CD4-positive, alpha-beta T cell treated with Interleukin-10 for 1 hour (primary cell): ENCODE measurements at regions not wholly inside any gene's neighbourhood (a gene's known extent, or its start where the extent isn't known, plus 50 kb on each side); places are given as distances from the start of the nearest gene placed in this dataset.

Experiments
- DNase-seq: peaks from one replicate; pipeline ENCODE4 v3.0.0-alpha.2; 2020

GRCh38 chr6:40937491-40937890 is 101.5 kb downstream of the UNC5CL start:
- DNase-seq = no peak

GRCh38 chr6:40936818-40937251 is 102.2 kb downstream of the UNC5CL start:
- DNase-seq = no peak

GRCh38 chr6:40933864-40934263 is 105.2 kb downstream of the UNC5CL start:
- DNase-seq = no peak

- no peak for DNase-seq
These were observed 106.1 kb downstream of the UNC5CL start for GRCh38 chr6:40932953-40933352.

- no peak for DNase-seq
These were observed 106.7 kb downstream of the UNC5CL start for GRCh38 chr6:40932366-40932765.

- no peak for DNase-seq
These were observed 107.1 kb downstream of the UNC5CL start for GRCh38 chr6:40931931-40932330.

GRCh38 chr6:40930555-40930954 is 108.5 kb downstream of the UNC5CL start:
- no peak for DNase-seq

DNA sequence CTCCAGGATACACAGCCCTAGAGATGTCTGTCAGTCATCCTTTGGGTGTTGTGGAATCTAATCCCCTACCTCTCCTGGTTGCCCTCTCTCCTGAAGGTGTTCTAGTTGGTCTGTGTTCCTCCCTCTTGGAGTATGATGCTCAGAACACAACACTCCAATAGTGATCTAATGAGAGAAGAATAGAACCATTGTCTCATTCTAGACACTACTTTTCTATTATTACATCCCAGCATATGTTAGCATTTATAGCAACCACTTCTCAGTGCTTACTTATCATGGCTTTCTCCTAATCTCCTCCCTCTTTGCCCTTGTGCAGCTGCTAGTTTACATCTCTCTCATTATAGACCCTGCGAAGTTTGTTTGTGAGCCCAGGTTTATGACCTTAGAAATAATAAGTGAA is 109.0 kb downstream of the UNC5CL start:
- DNase-seq = no peak

DNA sequence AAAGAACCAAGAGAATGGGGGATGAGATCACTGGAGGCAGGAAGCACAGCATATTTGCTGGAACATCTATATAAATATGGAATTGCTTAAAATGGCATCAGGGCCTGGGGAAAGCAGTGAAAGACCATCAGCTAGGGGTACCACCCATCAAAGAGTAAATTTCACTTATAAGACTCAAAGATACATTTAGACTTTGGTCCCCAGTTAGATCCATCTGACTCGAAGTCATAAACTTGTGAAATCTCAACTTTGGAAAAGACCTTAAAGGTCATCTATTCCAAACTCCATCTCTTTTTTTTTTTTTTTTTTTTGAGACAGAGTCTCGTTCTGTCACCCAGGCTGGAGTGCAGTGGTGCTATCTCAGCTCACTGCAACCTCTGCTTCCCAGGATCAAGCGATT is 109.8 kb downstream of the UNC5CL start:
- no peak for DNase-seq

GRCh38 chr6:40928763-40929162 is 110.3 kb downstream of the UNC5CL start:
- no peak for DNase-seq

- no peak for DNase-seq
These were observed 110.7 kb downstream of the UNC5CL start for GRCh38 chr6:40928307-40928706.

GRCh38 chr6:40925341-40925740 is 113.7 kb downstream of the UNC5CL start:
- no peak for DNase-seq

- DNase-seq = no peak
These were observed 114.2 kb downstream of the UNC5CL start for GRCh38 chr6:40924839-40925238.

- DNase-seq = no peak
These were observed 115.1 kb downstream of the UNC5CL start for GRCh38 chr6:40923880-40924279.

DNA sequence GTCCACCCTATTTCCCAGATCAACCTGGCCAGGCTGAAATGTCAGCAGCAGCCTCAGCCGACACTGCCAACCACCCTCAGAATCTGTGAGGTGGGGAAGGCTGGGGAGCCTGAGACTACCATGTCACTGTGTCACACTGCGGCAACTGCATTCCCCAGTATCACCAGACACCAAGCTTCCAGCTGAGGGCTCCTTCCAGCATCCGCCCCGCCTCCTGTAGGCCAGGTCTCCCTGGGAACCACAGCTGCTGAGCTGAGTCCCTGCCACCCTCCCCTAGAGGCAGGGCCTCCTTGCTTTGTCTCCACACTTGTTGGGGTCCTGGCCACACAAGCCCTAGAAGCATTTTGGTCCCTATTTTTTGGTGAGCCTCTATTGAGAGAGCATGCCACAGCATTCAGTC is 115.7 kb downstream of the UNC5CL start:
- no peak for DNase-seq

DNA sequence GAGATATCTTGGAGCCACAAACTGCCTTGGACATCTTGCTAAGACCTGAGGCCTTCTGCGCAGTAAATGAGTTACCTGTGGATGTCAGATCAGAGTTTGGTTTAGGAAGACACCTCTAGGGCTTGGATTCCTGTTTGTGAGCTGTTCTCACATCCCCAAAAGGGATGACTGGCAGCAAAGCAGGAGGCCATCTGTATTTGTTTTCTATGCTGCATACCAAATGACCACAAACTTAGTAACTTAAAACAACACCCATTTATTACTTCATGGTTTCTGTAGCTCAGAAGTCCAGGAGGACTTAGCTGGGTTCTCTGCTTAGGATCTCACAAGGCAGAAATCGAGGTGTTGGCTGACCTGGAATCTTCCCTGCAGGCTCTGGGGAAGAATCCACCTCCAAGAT is 116.7 kb downstream of the UNC5CL start:
- DNase-seq = no peak

DNA sequence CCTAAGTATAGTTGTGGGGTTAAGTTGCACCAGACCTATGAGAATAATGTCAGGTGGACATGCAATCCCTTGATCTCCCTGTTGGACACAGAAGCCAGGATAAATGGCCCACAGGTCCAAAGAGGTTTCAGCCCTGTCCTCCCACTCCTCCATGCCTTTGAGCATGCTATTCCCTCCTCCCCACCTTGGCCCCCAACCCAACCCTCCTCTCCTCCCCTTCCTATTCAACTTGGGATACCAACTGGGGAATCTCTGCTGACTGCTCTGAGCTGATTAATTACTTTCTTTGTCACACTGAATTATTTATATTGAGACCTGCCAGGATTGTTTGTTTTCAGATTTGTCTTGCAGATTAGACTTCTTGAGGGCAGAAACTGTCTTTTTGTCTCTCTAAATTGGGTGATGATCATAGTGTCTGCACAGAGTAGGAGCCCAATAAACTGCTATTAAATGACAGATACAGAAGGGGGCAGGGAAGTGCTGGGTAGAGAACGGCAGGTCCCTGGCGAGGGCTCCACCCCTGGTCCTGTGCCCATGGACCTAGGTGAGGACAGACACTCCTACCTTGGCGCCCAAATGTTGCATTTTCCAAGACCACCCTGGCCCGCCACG is 120.9 kb downstream of the UNC5CL start:
- no peak for DNase-seq

- DNase-seq = no peak
These were observed 121.4 kb downstream of the UNC5CL start for GRCh38 chr6:40917603-40918002.

GRCh38 chr6:40916845-40917244 is 122.2 kb downstream of the UNC5CL start:
- DNase-seq = no peak

- DNase-seq = no peak
These were observed 123.9 kb downstream of the UNC5CL start for GRCh38 chr6:40915165-40915564.

GRCh38 chr6:40914005-40914404 is 125.0 kb downstream of the UNC5CL start:
- DNase-seq = no peak

DNA sequence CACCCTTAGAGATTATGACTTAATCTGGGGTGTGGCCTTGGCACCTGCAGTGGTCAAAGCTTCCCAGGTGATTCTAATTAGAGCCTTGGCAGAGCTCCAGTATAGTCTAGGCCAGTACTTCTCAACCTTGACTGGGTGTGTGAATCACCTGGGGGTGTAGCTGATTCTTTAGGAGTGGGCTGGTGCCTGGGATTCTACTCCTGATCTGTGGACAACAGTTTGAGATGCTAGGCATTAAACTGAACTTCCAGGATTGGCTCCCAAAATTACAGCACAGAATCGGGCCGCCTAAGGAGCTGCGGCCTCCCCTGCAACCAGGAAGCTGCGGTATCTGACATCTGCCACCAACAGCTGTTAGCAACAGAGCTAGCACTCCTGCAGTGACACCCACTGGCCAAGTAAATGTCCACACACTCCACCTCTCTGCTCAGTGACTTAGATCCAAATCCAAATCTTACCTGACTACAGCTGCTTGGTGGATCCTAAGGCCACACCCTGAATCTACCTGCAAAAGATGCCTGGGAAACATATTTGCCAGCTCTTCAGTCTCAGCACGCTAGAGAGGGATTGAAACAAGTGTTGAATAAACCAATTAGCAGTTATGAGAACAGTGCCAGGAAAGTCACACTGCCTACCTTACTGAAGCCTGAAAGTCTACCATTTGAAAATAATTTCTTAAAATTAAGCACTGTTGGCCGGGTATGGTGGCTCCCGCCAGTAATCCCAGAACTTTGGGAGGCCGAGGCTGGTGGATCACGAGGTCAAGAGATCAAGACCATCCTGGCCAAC is 126.7 kb downstream of the UNC5CL start:
- peak; percentile 14 for DNase-seq

DNA sequence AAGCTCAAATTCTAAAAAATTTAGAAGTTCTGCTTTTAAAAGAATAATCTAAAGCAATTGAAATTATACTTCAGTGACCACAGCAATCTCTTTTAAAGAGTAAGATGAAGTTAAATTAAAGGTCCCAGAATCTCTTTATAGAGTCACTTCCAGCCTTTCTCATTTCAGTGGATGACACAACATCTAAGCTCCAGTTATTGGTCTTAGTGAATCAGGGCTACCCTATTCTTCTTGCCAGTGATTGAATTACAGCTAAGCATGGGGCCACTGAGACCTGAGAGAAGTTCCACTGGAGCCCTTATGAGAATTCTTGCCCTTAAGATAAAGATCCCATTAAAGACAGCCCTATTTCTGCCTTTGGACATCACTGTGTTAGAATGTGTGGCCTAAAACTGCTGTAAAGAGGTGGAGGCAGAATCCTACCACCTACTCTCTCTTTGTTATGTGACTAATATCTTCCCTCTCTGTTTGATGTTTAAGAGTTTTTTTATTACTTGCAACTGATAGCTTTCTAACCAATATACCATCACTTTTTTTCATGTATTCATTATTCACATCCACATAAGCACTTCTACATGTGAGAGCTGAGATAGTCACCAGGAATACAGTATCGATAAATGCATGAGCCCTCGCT is 128.6 kb downstream of the UNC5CL start:
- DNase-seq = no peak

DNA sequence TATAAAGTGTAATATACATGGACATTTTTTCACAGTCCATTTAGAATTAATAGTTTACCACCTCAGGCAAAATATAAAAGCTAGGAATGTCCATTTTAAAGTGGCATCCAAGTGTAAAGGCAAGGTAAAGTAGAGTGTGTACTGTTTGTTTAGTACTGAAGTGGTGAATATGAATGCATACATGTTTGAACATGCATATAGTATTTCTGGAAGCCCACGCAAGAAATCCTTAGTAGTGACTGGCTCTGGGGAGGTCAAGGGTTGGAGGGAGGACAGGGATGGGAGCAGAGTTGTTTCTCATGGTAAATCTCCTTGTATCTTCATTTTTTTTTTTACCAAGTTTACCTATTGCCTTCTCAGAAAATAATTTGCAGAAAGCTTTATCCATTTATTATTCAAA is 129.2 kb downstream of the UNC5CL start:
- no peak for DNase-seq
